ENCODE measurements at regions not wholly inside any gene's neighbourhood (a gene's known extent, or its start where the extent isn't known, plus 50 kb on each side); places are given as distances from the start of the nearest gene placed in this dataset.

GRCh38 chr18:73254564-73254963 lies 386.8 kb upstream of the NETO1 start:
- Histone ChIP-seq H3K27ac (ENCODE audit: low read depth in 1 of 2, low read length in 2 of 2) (no peak overlapping the region), H3K36me3 (ENCODE audit: control insufficient read depth in 4 of 4, insufficient read depth in 3 of 4, low read depth in 1 of 4, low read length in 3 of 4) (no peaks in the 10 kb centered on the region), H3K9me3 (ENCODE audit: control insufficient read depth in 4 of 4, low read length in 3 of 4) (no peaks in the 10 kb centered on the region), H3K27me3 (ENCODE audit: control insufficient read depth in 4 of 4, insufficient read depth in 4 of 4, low read length in 3 of 4) (no peaks in the 10 kb centered on the region), H3K4me3 (ENCODE audit: low read depth in 1 of 3, low read length in 3 of 3) (no peak overlapping the region), H3K9ac (ENCODE audit: low read depth in 1 of 2, low read length in 2 of 2) (no peak overlapping the region), H3K4me1 (ENCODE audit: control insufficient read depth in 4 of 4, insufficient read depth in 4 of 4, low read length in 3 of 4) (no peaks in the 10 kb centered on the region)
- 75% methylated on average over 5 of the region's 5 CpGs for WGBS
- DNase-seq (ENCODE audit: low spot score) = no peak
- TF ChIP-seq CTCF (IDR thresholded peaks at IDR 0.05; ENCODE audit: low read depth, low read length, missing input control) = no peak
- no peak for TF ChIP-seq RXRA (IDR thresholded peaks at IDR 0.05)
- TF ChIP-seq RAD21 (IDR thresholded peaks at IDR 0.05) = no peak
- no peak for TF ChIP-seq REST (IDR thresholded peaks at IDR 0.05)
- no peak for TF ChIP-seq EGR1 (IDR thresholded peaks at IDR 0.05; ENCODE audit: low read depth in 2 of 2)
- no peak for TF ChIP-seq ZBTB33 (IDR thresholded peaks at IDR 0.05)
- TF ChIP-seq JUND (IDR thresholded peaks at IDR 0.05) = no peak
- no peak for TF ChIP-seq GABPA (IDR thresholded peaks at IDR 0.05 in 1 of 2, conservative IDR thresholded peaks at IDR 0.05 in 1 of 2)
- TF ChIP-seq FOXA1 (IDR thresholded peaks at IDR 0.05) = no peak
- no peak for TF ChIP-seq YY1 (IDR thresholded peaks at IDR 0.05)
- no peak for TF ChIP-seq ATF3 (IDR thresholded peaks at IDR 0.05)
- TF ChIP-seq HNF4A (conservative IDR thresholded peaks at IDR 0.05) = no peak
- no peak for TF ChIP-seq MAX (IDR thresholded peaks at IDR 0.05)
- no peak for TF ChIP-seq NR2F2 (IDR thresholded peaks at IDR 0.05)
- TF ChIP-seq TAF1 (conservative IDR thresholded peaks at IDR 0.05) = no peak
- no peak for TF ChIP-seq FOXA2 (IDR thresholded peaks at IDR 0.05)

- WGBS = 47% methylated on average over 7 of the region's 7 CpGs
- H3K36me3 ChIP-seq (ENCODE audit: control insufficient read depth in 4 of 4, insufficient read depth in 3 of 4, low read depth in 1 of 4, low read length in 3 of 4) = no peaks in the 10 kb centered on the region
- H3K27me3 ChIP-seq (ENCODE audit: control insufficient read depth in 4 of 4, insufficient read depth in 4 of 4, low read length in 3 of 4) = no peaks in the 10 kb centered on the region
- H3K9ac ChIP-seq (ENCODE audit: low read depth in 1 of 2, low read length in 2 of 2) = no peak overlapping the region
- no peak overlapping the region for H3K4me3 ChIP-seq (ENCODE audit: low read depth in 1 of 3, low read length in 3 of 3)
- H3K9me3 ChIP-seq (ENCODE audit: control insufficient read depth in 4 of 4, low read length in 3 of 4) = no peaks in the 10 kb centered on the region
- H3K27ac ChIP-seq (ENCODE audit: low read depth in 1 of 2, low read length in 2 of 2) = no peak overlapping the region
- peaks cover 0 to 5% (median 2%) of the 10 kb centered on the region in 4 donors for H3K4me1 ChIP-seq (ENCODE audit: control insufficient read depth in 4 of 4, insufficient read depth in 4 of 4, low read length in 3 of 4)
- DNase-seq (ENCODE audit: low spot score) = no peak
- TF ChIP-seq FOXA1 (IDR thresholded peaks at IDR 0.05) (no peak), GABPA (IDR thresholded peaks at IDR 0.05 in 1 of 2, conservative IDR thresholded peaks at IDR 0.05 in 1 of 2) (no peak), HNF4A (conservative IDR thresholded peaks at IDR 0.05) (peak; percentile 16 to 20)
Measured at GRCh38 chr18:73249030-73249429, 381.2 kb upstream of the NETO1 start.

Measured in liver (tissue), 8 donors.